GM18520 (cell line): ENCODE measurements at regions not wholly inside any gene's neighbourhood (a gene's known extent, or its start where the extent isn't known, plus 50 kb on each side); places are given as distances from the start of the nearest gene placed in this dataset.

ENCODE experiments used
- ATAC-seq: cut with Tn5 transposase; IDR thresholded peaks from one replicate; pipeline ENCODE4 v1.9.1; 2021; ENCODE audit not compliant: unreplicated experiment

GRCh38 chr3:187927565-187927964, 182.3 kb upstream of the BCL6 start:
- no peak for ATAC-seq

- ATAC-seq: no peak
Measured at GRCh38 chr3:187929112-187929816, 184.0 kb upstream of the BCL6 start.

GRCh38 chr3:187930021-187930420, 184.8 kb upstream of the BCL6 start:
- no peak for ATAC-seq

GRCh38 chr3:187931101-187931500, 185.8 kb upstream of the BCL6 start:
- no peak for ATAC-seq

- ATAC-seq: no peak
Measured at GRCh38 chr3:187931770-187932278, 186.6 kb upstream of the BCL6 start.

GRCh38 chr3:187932530-187932929, 187.3 kb upstream of the BCL6 start:
- no peak for ATAC-seq

- ATAC-seq: peak; percentile 82
Measured at GRCh38 chr3:187935623-187936156, 190.4 kb upstream of the BCL6 start.

- no peak for ATAC-seq
Measured at GRCh38 chr3:187936676-187937075, 191.4 kb upstream of the BCL6 start.

GRCh38 chr3:187939891-187940290, 194.6 kb upstream of the BCL6 start:
- ATAC-seq: no peak

- no peak for ATAC-seq
Measured at GRCh38 chr3:187941135-187941847, 196.0 kb upstream of the BCL6 start.

- no peak for ATAC-seq
Measured at GRCh38 chr3:187941848-187942194, 196.6 kb upstream of the BCL6 start.

GRCh38 chr3:187942658-187943241, 197.5 kb upstream of the BCL6 start:
- peak; percentile 48 for ATAC-seq

GRCh38 chr3:187943677-187944389, 198.6 kb upstream of the BCL6 start:
- ATAC-seq: no peak

GRCh38 chr3:187944390-187945179, 199.3 kb upstream of the BCL6 start:
- ATAC-seq: no peak

- ATAC-seq: no peak
Measured at GRCh38 chr3:187945374-187945773, 200.1 kb upstream of the BCL6 start.

GRCh38 chr3:187946163-187946691, 201.0 kb upstream of the BCL6 start:
- no peak for ATAC-seq

GRCh38 chr3:187946981-187947380, 201.7 kb upstream of the BCL6 start:
- ATAC-seq: no peak

- ATAC-seq: no peak
Measured at GRCh38 chr3:187947927-187948682, 202.8 kb upstream of the BCL6 start.

- no peak for ATAC-seq
Measured at GRCh38 chr3:187949093-187949820, 204.0 kb upstream of the BCL6 start.
